Liver (tissue), 3 donors: ENCODE measurements at regions not wholly inside any gene's neighbourhood (a gene's known extent, or its start where the extent isn't known, plus 50 kb on each side); places are given as distances from the start of the nearest gene placed in this dataset.

Source experiments
- CTCF ChIP-seq: fragments of 150-350 bp; IDR thresholded peaks from 2 replicates; pipeline ENCODE4 v1.5.1; 2017; ENCODE audit warnings: improper control_type of control experiment, low read depth, low read length; ENCODE audit not compliant: missing input control
- JUND ChIP-seq, 2 donors: IDR thresholded peaks; 2 replicates each; pipeline ENCODE4 v1.6.1; 2016; ENCODE audit warnings: antibody characterized with exemption in 2 of 2
- donor health status: healthy.
- donor health status: healthy.

GRCh38 chr7:42460148-42460547 is 223.1 kb upstream of the GLI3 start:
- TF ChIP-seq CTCF (no peak), JUND (IDR thresholded peaks at IDR 0.05) (no peak)
